Astrocyte (in vitro differentiated cells and primary cell): ENCODE measurements at regions not wholly inside any gene's neighbourhood (a gene's known extent, or its start where the extent isn't known, plus 50 kb on each side); places are given as distances from the start of the nearest gene placed in this dataset.

Source experiments
- DNase-seq: peaks from one replicate; pipeline ENCODE4 v3.0.0-alpha.2; 2010; ENCODE audit warnings: low read depth
- FAIRE-seq: peaks from 2 replicates; lab custom pipeline; 2011; peaks lifted over from hg19 to GRCh38; lab: Jason Lieb, UNC
- H2AFZ ChIP-seq: 2 replicates; pipeline ENCODE4 v1.6.0; 2012; ENCODE audit warnings: low read depth, low read length, inconsistent platforms
- H3K27ac ChIP-seq: 2 replicates; pipeline ENCODE4 v1.5.1; 2011; ENCODE audit warnings: low read depth, low read length, inconsistent platforms
- H3K27me3 ChIP-seq: 2 replicates; pipeline ENCODE4 v1.6.0; 2011; ENCODE audit warnings: low read length, inconsistent platforms; ENCODE audit not compliant: insufficient read depth
- H3K36me3 ChIP-seq: 2 replicates; pipeline ENCODE4 v1.5.1; 2011; ENCODE audit warnings: low read length, inconsistent platforms; ENCODE audit not compliant: insufficient read depth
- H3K4me1 ChIP-seq: 2 replicates; pipeline ENCODE4 v1.5.1; 2011; ENCODE audit warnings: low read length, inconsistent platforms; ENCODE audit not compliant: insufficient read depth
- H3K4me2 ChIP-seq: 2 replicates; pipeline ENCODE4 v1.6.0; 2012; ENCODE audit warnings: low read length, inconsistent platforms
- H3K4me3 ChIP-seq: 2 replicates; pipeline ENCODE4 v1.5.1; 2011; ENCODE audit warnings: low read depth, mild to moderate bottlenecking, low read length, inconsistent platforms; ENCODE audit not compliant: insufficient read depth
- H3K79me2 ChIP-seq: 2 replicates; pipeline ENCODE4 v1.6.0; 2012; ENCODE audit warnings: mild to moderate bottlenecking, low read length, inconsistent platforms; ENCODE audit not compliant: insufficient read depth
- H3K9ac ChIP-seq: 2 replicates; pipeline ENCODE4 v1.6.0; 2012; ENCODE audit warnings: mild to moderate bottlenecking, low read length, inconsistent platforms
- H3K9me3 ChIP-seq: 2 replicates; pipeline ENCODE4 v1.5.1; 2012; ENCODE audit warnings: low read depth, mild to moderate bottlenecking, low read length, inconsistent platforms; ENCODE audit not compliant: insufficient read depth
- H4K20me1 ChIP-seq: 2 replicates; pipeline ENCODE4 v1.6.0; 2012; ENCODE audit warnings: low read length, inconsistent platforms; ENCODE audit not compliant: insufficient read depth
- H3K27ac Mint-ChIP-seq: one replicate; pipeline ENCODE4 v1.8.0; 2021; ENCODE audit warnings: mild to moderate bottlenecking, mixed read lengths; ENCODE audit not compliant: unreplicated experiment
- H3K27me3 Mint-ChIP-seq: one replicate; pipeline ENCODE4 v1.8.0; 2021; ENCODE audit warnings: low read depth, mixed read lengths; ENCODE audit not compliant: unreplicated experiment
- H3K36me3 Mint-ChIP-seq: one replicate; pipeline ENCODE4 v1.8.0; 2021; ENCODE audit warnings: low read depth, mixed read lengths; ENCODE audit not compliant: unreplicated experiment
- H3K4me1 Mint-ChIP-seq: one replicate; pipeline ENCODE4 v1.8.0; 2021; ENCODE audit warnings: low read depth, mixed read lengths; ENCODE audit not compliant: unreplicated experiment
- H3K4me3 Mint-ChIP-seq: one replicate; pipeline ENCODE4 v1.8.0; 2021; ENCODE audit warnings: mild to moderate bottlenecking, moderate library complexity, mixed read lengths; ENCODE audit not compliant: unreplicated experiment
- H3K9me3 Mint-ChIP-seq: one replicate; pipeline ENCODE4 v1.8.0; 2021; ENCODE audit warnings: mild to moderate bottlenecking, mixed read lengths; ENCODE audit not compliant: unreplicated experiment
- CTCF ChIP-seq: IDR thresholded peaks from 2 replicates; pipeline ENCODE4 v1.5.1; 2011; ENCODE audit warnings: low read depth, mild to moderate bottlenecking, inconsistent platforms, low read length, moderate library complexity; ENCODE audit not compliant: insufficient read depth
- EZH2 ChIP-seq: IDR thresholded peaks from 2 replicates; pipeline ENCODE4 v1.6.1; 2012; ENCODE audit warnings: mild to moderate bottlenecking, low read length, inconsistent platforms; ENCODE audit not compliant: insufficient read depth

- Histone ChIP-seq H3K4me1 (no peaks in the 10 kb centered on the region), H3K79me2 (no peaks in the 10 kb centered on the region), H2AFZ (no peak overlapping the region), H3K4me2 (no peak overlapping the region), H3K4me3 (no peak overlapping the region), H3K27ac (no peak overlapping the region), H3K27me3 (peaks cover 31% of the 10 kb centered on the region), H3K9ac (no peak overlapping the region), H3K36me3 (no peaks in the 10 kb centered on the region), H3K9me3 (peaks cover 3% of the 10 kb centered on the region), H4K20me1 (no peaks in the 10 kb centered on the region)
- Mint-ChIP-seq H3K27me3 (peaks cover 71% of the 10 kb centered on the region), H3K4me1 (no peaks in the 10 kb centered on the region), H3K4me3 (no peak overlapping the region), H3K36me3 (no peaks in the 10 kb centered on the region), H3K27ac (no peak overlapping the region), H3K9me3 (peaks cover 1% of the 10 kb centered on the region)
- TF ChIP-seq CTCF (no peak), EZH2 (no peak)
- no peak for DNase-seq
- FAIRE-seq: no peak
Measured at GRCh38 chr5:176721509-176721908, 74.2 kb downstream of the TSPAN17 start.

DNA sequence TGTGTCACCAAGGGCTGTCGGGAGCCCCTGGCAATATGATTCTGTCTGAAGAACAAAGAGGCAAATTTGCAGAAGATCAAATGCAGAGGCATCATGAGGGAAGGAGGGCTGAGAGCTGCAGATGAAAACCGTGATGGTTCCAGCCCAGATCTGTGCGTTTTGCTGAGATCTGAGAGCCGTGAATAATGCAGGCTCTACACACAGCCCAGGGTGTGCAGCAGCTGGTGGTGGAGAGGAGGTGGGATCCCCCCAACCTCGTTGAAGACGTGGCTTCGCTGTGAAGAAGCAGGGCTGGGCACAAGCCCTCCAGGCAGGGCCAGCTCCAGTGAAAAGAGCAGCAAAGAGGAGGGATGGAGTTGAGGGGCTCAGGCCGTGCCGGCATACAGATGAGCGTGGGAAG is 75.5 kb downstream of the TSPAN17 start:
- Histone ChIP-seq H2AFZ (no peak overlapping the region), H3K4me2 (no peak overlapping the region), H3K27ac (no peak overlapping the region), H3K9me3 (peaks cover 3% of the 10 kb centered on the region), H4K20me1 (no peaks in the 10 kb centered on the region), H3K27me3 (peaks cover 32% of the 10 kb centered on the region), H3K36me3 (no peaks in the 10 kb centered on the region), H3K4me1 (no peaks in the 10 kb centered on the region), H3K4me3 (no peak overlapping the region), H3K9ac (no peak overlapping the region), H3K79me2 (no peaks in the 10 kb centered on the region)
- Mint-ChIP-seq H3K9me3 (peaks cover 1% of the 10 kb centered on the region), H3K4me1 (no peaks in the 10 kb centered on the region), H3K27ac (no peak overlapping the region), H3K27me3 (peaks cover 66% of the 10 kb centered on the region), H3K4me3 (no peak overlapping the region), H3K36me3 (no peaks in the 10 kb centered on the region)
- TF ChIP-seq EZH2 (no peak), CTCF (no peak)
- FAIRE-seq (no peak), DNase-seq (no peak)

- Mint-ChIP-seq H3K4me1 (no peaks in the 10 kb centered on the region), H3K27me3 (peaks cover 62% of the 10 kb centered on the region), H3K4me3 (no peak overlapping the region), H3K9me3 (peaks cover 1% of the 10 kb centered on the region), H3K27ac (no peak overlapping the region), H3K36me3 (no peaks in the 10 kb centered on the region)
- Histone ChIP-seq H3K79me2 (no peaks in the 10 kb centered on the region), H3K4me1 (no peaks in the 10 kb centered on the region), H4K20me1 (no peaks in the 10 kb centered on the region), H3K4me2 (no peak overlapping the region), H2AFZ (no peak overlapping the region), H3K27ac (no peak overlapping the region), H3K27me3 (peaks cover 29% of the 10 kb centered on the region), H3K4me3 (no peak overlapping the region), H3K36me3 (no peaks in the 10 kb centered on the region), H3K9ac (no peak overlapping the region), H3K9me3 (peaks cover 3% of the 10 kb centered on the region)
- FAIRE-seq: no peak
- no peak for DNase-seq
- TF ChIP-seq CTCF: no peak
- no peak for TF ChIP-seq EZH2
Measured at GRCh38 chr5:176723440-176723839, 76.2 kb downstream of the TSPAN17 start.
